Renal cortical epithelial cell (primary cell): ENCODE measurements at regions not wholly inside any gene's neighbourhood (a gene's known extent, or its start where the extent isn't known, plus 50 kb on each side); places are given as distances from the start of the nearest gene placed in this dataset.
"Not testable (repeated sequence)": the region's sequence is repeated elsewhere in the genome, so short reads cannot be mapped to it uniquely, and the experiment has no call there.

Experiments used
- DNase-seq: peaks from one replicate; pipeline ENCODE4 v3.0.0-alpha.2; 2011; ENCODE audit warnings: low read depth

DNA sequence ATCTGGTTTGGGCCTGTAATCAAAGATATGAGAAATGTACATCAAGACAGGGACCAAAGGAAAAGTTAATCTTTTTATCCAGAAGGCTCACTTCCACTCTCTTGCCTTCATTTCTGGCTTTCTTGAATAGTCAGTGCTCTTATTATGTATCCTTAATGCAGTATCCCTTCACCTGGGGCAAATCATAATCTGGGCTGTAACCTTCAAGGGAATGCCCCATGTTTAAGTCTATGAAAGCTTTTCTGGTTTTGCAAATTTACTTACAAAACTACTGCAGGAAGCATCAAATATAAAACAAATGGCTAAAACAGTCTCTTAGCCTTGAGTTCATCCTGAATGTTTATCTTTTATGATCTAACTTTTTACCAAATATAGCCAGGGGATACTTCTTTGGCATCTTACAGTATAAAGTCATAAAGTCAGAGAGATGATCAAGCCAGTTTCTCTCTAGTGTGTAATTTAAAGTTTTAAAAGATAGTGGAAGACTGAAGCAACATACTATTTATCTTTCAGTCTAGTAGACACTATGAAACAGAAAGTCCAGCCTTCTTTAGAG lies 1214.8 kb downstream of the STIM2 start:
- no peak for DNase-seq

DNA sequence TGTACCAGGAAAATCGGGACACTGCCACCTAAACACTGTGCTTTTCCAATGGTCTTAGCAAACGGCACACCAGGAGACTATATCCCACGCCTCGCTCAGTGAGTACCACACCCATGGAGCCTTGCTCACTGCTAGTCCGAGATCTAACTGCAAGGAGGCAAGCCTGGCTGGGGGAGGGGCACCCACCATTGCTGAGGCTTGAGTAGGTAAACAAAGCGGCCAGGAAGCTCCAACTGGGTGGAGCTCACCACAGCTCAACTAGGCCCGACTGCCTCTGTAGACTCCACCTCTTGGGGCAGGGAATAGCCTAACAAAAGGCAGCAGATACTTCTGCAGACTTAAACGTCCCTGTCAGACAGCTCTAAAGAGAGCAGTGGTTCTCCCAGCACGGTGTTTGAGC lies 1216.6 kb downstream of the STIM2 start:
- not testable (repeated sequence) for DNase-seq

DNA sequence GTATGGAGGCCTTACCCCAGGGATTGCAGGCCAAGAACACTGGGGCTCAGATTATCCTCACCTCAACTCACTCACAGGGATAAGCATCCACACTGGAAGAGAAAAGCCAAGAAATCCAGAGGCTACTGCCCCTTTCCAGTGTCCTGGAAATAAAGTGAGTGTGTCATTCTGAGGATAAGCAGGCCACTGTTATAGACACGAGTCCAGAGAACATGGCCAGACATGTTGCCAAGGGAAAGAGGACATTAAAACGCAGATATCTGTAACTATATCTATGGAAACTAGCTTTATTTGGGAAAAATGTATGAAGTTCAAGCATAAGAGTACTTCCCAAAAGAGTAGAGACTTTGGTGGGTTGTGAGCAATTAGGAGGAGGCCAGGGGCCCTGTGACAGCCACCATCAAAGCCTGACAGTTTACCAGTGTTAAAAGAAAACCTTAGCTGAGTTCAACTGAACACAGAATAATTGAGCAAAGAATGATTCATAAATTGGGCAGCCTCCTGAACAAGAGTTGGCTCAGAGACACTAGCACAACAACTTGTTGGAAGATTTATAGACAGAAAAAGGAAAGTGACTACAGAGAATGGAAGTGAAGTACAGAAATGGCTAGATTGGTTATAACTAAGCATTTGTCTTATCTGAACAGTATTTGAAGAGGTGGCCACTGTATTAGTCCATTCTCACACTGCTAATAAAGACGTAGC lies 1222.2 kb downstream of the STIM2 start:
- DNase-seq = no peak

DNA sequence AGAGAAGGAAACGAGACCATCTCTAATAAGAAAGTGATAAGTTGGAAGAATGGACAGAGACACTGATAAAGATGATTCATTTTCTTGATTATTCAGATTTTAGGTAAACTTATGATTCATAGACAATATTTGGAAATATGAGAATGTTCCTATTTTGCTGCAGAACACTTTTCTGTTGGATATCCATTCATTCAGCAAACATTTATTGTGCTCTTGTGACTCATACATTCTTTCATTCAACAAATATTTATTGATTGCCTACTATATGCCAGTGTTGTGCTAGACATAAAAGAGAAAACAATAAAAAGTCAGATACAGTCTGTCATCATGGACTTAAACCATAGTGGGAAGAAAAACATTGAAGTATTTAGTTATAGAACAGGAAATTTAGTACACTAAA lies 1232.0 kb downstream of the STIM2 start:
- no peak for DNase-seq

DNA sequence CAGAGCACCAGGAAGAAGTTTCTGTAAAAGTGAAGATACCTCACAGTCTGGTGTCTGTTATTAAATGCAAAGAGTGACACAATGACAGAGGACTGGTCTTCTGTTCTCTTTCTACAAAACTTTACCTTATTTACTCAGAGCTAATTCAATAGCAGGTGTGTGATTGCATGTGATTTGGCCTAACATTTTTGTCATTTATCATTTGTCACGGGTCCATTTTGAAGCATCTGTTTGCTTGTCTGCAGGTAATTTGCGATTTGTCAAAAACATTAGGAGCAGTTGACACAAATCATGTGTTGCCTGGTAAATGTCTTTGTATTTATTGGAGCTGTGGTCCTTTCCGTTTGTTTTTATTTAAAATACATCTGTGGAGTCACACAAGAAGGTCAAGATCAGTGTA lies 1232.4 kb downstream of the STIM2 start:
- no peak for DNase-seq

DNA sequence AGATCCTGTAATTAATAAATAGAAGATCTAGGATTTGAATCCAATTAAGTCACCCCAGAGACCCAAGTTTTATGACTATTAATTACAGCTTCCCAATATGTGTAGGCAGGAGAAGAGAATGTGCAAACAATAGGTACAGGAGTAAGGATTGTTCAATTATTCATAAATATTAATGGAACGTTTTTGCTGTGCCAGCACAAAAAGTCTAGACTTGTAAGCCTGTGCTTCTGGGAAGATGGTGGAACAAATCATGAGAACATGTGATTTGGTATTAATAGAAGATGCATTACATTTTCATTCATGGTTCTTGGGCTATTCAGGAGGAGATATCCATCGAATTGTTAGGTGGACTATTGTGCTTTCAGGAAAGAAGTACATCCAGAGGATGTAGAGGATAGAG lies 1240.9 kb downstream of the STIM2 start:
- no peak for DNase-seq

DNA sequence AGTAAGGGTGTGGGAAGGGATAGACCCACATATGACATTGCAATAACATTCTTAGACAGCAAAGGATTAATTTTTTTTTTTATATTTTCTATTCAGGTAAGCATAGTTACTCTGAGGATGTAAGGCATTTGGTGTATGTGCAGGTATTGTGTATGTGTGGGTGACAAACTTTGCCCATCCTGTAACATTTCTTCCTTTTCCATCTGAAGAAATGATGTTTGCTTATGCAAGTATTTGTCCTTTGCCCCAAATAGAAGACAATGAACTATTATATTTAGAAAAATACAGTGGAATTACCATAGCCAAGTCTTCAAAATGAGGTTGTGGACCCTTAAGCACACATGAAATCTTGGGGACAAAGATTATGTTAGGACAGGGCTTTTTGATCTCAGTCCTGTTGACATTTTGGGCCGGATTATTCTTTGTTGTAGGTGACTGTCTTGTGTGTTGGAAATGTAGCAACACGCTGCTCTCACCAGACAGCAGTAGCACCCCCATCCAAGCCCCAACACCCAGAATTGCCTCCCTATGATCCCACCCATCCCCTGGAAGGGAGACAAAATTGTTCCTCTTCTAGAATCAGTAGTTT lies 1244.7 kb downstream of the STIM2 start:
- DNase-seq = no peak

DNA sequence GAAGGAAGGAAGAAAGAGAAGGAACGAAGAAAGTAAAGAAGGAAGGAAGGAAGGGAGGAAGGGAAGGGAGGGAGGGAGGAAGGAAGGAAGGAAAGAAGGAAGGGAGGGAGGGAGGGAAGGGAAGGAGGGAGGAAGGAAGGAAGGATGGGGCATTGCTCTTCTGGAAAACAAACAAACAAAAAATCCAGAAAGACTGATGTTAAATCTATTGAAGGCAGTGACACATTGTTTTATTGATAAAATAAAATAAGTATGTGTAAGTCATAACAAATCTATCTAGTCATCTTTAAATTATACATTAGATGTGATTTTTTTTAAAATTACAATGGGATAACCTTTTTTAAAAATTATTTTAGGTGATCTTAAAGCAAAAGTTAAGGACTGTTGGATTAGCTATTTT lies 1245.5 kb downstream of the STIM2 start:
- no peak for DNase-seq

DNA sequence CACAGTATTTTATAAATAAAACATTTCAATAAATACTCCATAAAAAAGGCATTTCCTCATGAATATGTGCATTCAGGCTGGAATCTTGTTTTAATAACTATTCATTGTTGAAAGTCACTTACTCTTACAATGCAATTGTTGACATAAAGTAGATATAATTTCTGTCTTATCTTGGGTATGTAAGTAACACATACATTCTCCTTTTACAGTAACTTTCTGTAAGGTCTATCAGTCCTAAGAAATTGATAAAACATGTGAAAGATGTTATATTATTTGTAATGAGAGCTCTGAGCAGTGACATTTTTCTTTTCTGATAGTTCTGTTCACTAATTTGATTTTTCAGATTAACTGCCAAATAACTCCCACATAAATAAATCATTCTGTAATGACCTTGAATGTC lies 1249.2 kb downstream of the STIM2 start:
- no peak for DNase-seq

DNA sequence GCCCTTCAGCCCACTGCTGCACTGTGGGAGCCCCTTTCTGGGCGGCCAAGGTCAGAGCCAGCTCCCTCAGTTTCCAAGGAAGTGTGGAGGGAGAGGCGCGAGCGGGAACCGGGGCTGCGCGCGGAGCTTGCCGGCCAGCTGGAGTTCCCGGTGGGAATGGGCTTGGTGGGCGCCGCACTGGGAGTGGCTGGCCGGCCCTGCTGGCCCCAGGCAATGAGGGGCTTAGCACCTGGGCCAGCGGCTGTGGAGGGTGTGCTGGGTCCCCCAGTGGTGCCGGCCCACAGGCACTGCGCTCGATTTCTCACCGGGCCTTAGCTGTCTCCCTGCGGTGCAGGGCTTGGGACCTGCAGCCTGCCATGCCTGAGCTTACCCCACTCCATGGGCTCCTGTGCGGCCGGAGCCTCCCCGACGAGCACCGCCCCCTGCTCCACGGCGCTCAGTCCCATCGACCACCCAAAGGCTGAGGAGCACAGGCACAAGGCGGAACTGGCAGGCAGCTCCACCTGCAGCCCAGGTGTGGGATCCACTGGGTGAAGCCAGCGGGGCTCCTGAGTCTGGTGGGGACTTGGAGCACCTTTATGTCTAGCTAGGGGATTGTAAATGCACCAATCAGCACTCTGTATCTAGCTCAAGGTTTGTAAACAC lies 1252.2 kb downstream of the STIM2 start:
- not testable (repeated sequence) for DNase-seq

DNA sequence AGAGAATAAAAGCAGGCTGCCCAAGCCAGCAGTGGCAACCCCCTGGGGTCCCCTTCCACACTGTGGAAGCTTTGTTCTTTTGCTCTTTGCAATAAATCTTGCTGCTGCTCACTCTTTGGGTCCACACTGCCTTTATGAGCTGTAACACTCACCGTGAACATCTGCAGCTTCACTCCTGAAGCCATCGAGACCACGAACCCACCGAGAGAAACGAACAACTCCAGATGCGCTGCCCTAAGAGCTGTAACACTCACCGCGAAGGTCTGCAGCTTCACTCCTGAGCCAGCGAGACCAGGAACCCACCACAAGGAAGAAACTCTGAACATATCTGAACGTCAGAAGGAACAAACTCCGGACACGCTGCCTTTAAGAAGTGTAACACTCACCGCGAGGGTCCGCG lies 1252.9 kb downstream of the STIM2 start:
- DNase-seq = not testable (repeated sequence)

DNA sequence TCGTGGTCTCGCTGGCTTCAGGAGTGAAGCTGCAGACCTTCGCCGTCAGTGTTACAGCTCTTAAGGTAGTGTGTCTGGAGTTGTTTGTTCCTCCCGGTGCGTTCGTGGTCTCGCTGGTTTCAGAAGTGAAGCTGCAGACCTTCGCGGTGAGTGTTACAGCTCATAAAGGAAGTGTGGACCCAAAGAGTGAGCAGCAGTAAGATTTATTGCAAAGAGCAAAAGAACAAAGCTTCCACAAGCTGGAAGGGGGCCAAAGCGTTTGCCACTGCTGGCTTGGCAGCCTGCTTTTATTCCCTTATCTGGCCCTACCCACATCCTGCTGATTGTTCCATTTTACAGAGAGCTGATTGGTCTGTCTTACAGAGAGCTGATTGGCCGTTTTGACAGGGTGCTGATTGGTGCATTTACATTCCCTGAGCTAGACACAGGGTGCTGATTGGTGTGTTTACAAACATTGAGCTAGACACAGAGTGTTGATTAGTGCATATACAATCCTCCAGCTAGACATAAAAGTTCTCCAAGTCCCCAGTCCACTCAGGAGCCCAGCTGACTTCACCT lies 1256.0 kb downstream of the STIM2 start:
- DNase-seq = not testable (repeated sequence)

DNA sequence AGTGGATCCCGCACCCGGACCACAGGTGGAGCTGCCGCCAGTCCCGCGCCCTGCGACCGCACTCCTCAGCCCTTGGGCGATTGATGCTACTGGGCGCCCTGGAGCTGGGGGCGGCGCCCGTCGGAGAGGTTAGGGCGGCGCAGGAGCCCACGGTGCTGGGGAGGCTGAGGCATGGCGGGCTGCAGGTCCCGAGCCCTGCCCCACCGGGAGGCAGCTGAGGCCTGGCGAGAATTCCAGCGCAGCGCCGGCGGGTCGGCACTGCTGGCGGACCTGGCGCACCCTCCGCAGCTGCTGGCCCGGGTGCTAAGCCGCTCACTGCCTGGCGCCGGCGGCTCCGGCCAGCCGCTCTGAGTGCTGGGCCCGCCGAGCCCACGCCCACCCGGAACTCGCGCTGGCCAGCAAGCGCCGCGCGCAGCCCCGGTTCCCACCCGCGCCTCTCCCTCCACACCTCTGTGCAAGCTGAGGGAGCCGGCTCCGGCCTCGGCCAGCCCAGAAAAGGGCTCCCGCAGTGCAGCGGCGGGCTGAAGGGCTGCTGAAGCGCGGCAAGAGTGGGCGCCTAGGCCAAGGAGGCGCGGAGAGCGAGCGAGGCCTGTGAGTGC lies 1256.5 kb downstream of the STIM2 start:
- no peak for DNase-seq

DNA sequence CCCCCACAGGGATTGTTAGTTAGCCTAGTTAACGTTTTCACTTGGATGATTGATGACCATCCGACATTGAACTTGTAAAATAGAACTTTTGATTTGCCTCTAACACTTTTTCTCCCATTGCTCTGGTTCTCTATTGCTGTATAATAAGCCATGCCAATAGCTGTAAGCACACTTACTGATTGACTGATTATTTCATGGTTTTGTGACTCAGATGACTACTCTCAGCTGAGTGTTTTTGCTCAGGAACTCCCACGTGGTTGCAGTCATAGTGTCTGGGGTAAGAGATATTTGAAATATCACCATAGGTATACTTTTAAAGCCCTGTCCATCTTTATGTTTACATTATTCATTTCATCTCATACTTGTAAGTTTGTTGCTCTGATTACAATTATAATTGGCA lies 1285.5 kb downstream of the STIM2 start:
- peak; percentile 51 for DNase-seq

DNA sequence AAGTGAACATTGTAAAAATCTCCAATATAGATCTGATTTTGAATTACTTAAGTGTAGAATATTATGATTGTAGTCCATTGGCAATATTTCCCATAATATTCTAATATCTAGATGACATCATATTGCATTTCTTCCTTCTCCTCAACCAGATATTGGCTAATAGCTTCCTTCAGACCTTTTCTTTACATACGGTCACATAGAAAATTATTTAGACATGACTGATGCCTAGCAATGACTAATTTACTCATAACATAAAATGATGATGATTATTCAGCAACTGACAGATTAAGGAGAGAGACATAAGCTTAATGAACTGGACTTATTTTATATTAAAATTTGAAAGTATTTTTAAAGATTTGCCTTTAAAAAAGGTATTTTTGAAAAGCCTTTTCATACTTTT lies 1287.6 kb downstream of the STIM2 start:
- no peak for DNase-seq

DNA sequence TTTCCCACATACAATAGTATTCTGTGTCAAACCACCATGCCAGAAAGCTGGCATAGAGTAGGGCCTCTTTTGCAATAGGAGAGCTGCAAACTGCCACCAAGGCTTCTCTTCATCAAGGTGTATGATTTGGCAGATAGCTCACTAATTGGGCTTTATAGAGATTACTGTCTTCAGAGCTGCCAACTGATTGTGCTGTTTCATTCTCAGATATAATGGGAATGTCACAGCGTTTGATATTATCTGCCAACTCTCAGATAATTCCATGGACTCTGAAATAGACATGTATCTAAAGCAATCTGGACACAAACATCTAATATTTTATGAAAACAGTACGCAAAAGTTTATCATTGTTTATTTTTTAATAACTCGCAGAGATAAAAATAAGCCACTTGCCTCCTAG lies 1289.1 kb downstream of the STIM2 start:
- no peak for DNase-seq

DNA sequence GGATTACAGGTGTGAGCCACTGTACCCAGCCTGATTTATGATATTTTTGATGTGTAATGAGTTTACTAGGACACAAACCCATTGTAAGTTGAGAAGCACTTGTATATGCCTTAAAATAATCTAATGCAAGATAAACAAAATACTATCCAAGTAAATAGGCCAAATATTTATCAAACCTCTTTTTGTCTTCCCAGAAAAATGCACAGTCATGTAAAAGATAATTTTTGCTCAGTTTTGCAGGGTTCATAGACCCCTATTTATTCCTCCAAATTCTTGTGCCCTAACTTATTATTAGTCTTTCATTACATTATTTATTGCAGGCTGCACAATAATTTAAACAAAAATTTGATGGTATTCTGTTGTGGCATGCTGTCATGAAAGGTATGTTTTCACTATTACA lies 1290.7 kb downstream of the STIM2 start:
- DNase-seq = no peak

DNA sequence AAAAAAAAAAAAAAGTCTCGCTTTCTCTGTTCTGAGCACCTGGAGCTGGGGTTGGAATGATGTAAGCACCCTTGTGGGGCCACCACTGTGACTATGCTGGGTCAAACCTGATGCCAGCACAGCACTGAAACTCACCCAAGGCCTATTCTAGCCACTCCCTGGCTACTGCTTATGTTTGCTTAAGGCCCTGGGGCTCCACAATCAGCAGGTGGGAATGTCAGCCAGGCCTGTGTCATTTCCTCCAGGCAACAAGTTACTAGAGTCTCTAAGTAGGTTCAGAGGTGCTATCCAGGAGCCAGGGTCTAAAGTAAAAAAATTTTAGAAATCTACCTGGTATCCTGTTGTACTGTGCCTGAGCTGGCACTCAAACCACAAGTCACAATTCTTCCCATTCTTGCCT lies 1306.8 kb downstream of the STIM2 start:
- peak; percentile 77 for DNase-seq

DNA sequence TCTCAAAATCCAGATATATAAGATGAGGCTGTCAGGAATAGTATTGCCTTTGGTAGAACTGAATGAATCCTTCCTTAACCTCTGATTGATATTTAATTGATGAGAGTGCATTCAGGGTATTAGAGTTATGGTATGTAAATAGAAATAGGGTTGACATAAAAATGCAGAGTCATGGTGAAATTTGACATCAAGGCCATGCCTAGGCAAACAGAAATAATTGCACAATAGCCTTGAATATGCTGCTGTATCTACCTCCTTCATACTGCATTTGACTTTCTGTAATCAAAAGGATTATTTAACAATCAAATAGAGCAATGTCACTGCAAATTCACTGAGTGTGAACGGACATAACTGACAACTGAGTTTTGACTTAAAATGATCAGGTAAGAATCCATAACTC lies 1316.3 kb downstream of the STIM2 start:
- DNase-seq = no peak

DNA sequence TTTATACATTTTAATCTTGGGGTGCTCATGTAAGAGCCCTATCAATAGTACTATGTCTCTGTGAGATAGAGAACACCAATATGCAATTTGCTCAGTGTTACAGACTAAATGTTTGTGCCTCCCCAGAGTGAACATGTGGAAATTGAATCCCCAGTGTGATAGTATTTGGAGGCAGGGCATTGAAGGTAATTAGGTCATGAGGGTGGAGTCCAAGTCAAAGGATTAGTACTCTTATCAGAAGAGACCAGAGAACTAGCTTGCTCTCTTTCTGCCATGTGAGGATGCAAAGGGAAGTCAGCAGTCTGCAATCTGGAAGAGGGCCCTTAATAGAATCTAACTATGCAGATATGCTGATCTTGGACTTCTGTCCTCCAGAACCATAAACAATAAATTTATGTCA lies 1317.0 kb downstream of the STIM2 start:
- no peak for DNase-seq

DNA sequence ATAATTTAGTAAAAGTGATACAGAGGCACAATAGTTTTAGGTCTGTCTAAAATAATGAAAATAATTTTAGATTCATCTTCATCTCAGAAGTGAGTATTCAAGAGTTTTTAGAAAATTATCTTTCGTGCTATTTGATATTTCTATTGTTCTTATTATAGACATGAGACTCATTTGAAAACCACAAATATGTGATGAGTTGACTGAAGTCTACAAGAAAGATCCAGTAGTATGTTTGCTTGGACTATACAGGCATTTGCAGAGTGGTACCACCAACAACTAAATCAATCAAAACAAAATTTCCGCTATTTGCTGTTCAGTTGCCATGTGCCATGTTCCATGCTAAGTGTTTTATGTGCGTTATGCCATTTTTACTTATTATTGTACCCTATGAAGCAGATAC lies 1318.5 kb downstream of the STIM2 start:
- DNase-seq = no peak

DNA sequence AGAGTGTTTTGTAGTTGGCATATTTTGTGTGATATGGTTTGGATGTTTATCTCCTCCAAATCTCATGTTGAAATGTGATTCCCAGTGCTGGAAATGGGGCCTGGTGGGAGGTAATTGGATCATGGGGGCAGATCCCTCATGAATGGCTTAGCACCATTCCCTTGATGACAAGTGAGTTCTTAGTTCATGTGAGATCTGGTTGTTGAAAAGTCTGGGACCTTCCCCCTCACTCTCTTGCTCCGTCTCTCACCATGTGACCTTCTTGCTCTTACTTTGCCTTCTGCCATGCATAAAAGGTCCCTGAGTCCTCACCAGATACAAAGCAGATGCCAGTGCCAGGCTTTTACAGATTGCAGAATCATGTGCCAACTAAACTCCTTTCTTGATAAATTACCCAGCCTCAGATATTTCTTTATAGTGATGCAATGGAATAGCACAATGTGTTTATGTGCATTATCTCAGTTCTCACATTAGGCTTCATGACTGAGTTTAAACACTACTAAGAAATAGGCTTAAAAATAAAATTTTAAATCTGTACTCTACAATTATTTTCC lies 1348.8 kb downstream of the STIM2 start:
- DNase-seq = no peak
